ENCODE measurements at regions not wholly inside any gene's neighbourhood (a gene's known extent, or its start where the extent isn't known, plus 50 kb on each side); places are given as distances from the start of the nearest gene placed in this dataset.

- no peaks in the 10 kb centered on the region for H3K36me3 ChIP-seq (ENCODE audit: control insufficient read depth, insufficient read depth, low read length)
- H3K27ac ChIP-seq (ENCODE audit: low read length): no peak overlapping the region
- no peaks in the 10 kb centered on the region for H3K27me3 ChIP-seq (ENCODE audit: control insufficient read depth, insufficient read depth, low read length)
- H3K4me3 ChIP-seq (ENCODE audit: low read depth in 2 of 2, low read length in 2 of 2): no peak overlapping the region
- TF ChIP-seq POLR2AphosphoS5 (IDR thresholded peaks at IDR 0.05; ENCODE audit: low read depth, low read length) (no peak), CTCF (IDR thresholded peaks at IDR 0.05) (no peak), REST (IDR thresholded peaks at IDR 0.05; ENCODE audit: insufficient read depth in 1 of 2, low read depth in 2 of 2, low read length in 1 of 2) (no peak), TCF7L2 (IDR thresholded peaks at IDR 0.05; ENCODE audit: low read depth, low read length) (no peak), SIN3A (IDR thresholded peaks at IDR 0.05; ENCODE audit: borderline replicate concordance, insufficient read depth, low read depth, low read length) (no peak)
- CTCF ChIA-PET: no interaction called here
- intact Hi-C loops (cut with micrococcal nuclease; ENCODE audit: unreplicated experiment): no loop called here
- POLR2A ChIA-PET: no interaction called here
- no peak for ATAC-seq
- no TSS peak for BruUV-seq (replicated peaks)
- no peaks in the 10 kb centered on the region for H3K9me3 ChIP-seq (ENCODE audit: control insufficient read depth, insufficient read depth, low read depth, low read length)
- DNase-seq (ENCODE audit: low read depth, low spot score): no peak
- in situ Hi-C loops (cut with HindIII; ENCODE audit: low pct_unique_long_range_greater_than_20kb, low sequenced_read_pairs): no loop called here
- H3K4me1 ChIP-seq (ENCODE audit: control insufficient read depth, insufficient read depth, low read length): no peaks in the 10 kb centered on the region
Measured at GRCh38 chr2:144889348-144889747, 369.4 kb upstream of the ZEB2 start.

GRCh38 chr2:144886862-144887261, 366.9 kb upstream of the ZEB2 start:
- no TSS peak for BruUV-seq (replicated peaks)
- Histone ChIP-seq H3K4me1 (ENCODE audit: control insufficient read depth, insufficient read depth, low read length) (no peaks in the 10 kb centered on the region), H3K9me3 (ENCODE audit: control insufficient read depth, insufficient read depth, low read depth, low read length) (no peaks in the 10 kb centered on the region), H3K36me3 (ENCODE audit: control insufficient read depth, insufficient read depth, low read length) (no peaks in the 10 kb centered on the region), H3K4me3 (ENCODE audit: low read depth in 2 of 2, low read length in 2 of 2) (no peak overlapping the region), H3K27ac (ENCODE audit: low read length) (no peak overlapping the region), H3K27me3 (ENCODE audit: control insufficient read depth, insufficient read depth, low read length) (no peaks in the 10 kb centered on the region)
- in situ Hi-C loops (cut with HindIII; ENCODE audit: low pct_unique_long_range_greater_than_20kb, low sequenced_read_pairs) (no loop called here), intact Hi-C loops (cut with micrococcal nuclease; ENCODE audit: unreplicated experiment) (no loop called here)
- DNase-seq (ENCODE audit: low read depth, low spot score): no peak
- no peak for TF ChIP-seq SIN3A (IDR thresholded peaks at IDR 0.05; ENCODE audit: borderline replicate concordance, insufficient read depth, low read depth, low read length)
- TF ChIP-seq POLR2AphosphoS5 (IDR thresholded peaks at IDR 0.05; ENCODE audit: low read depth, low read length): no peak
- TF ChIP-seq REST (IDR thresholded peaks at IDR 0.05; ENCODE audit: insufficient read depth in 1 of 2, low read depth in 2 of 2, low read length in 1 of 2): no peak
- TF ChIP-seq TCF7L2 (IDR thresholded peaks at IDR 0.05; ENCODE audit: low read depth, low read length): no peak
- no peak for TF ChIP-seq CTCF (IDR thresholded peaks at IDR 0.05)
- POLR2A ChIA-PET: no interaction called here
- ATAC-seq: no peak
- CTCF ChIA-PET: interaction anchor here (0.6 kb wide), 1 partner anchor 1635 kb away, joined by 3 read pairs; no protein-coding TSS in a partner anchor
